Activated T-cell treated with anti-CD3 and anti-CD28 coated beads, Interleukin-2, amount 50 U/mL, for 72 hours (primary cell): ENCODE measurements at regions not wholly inside any gene's neighbourhood (a gene's known extent, or its start where the extent isn't known, plus 50 kb on each side); places are given as distances from the start of the nearest gene placed in this dataset.

ENCODE experiments used
- ATAC-seq, 2 donors: fragments of 150-1000 bp; cut with Tn5 transposase; replicated peaks in 1 of 2; 2 replicates each; pipeline ENCODE4 v1.10.0; 2021; ENCODE audit warnings: moderate library complexity in 2 of 2, mild to moderate bottlenecking in 1 of 2
- DNase-seq, 2 donors: peaks; one replicate each; pipeline ENCODE4 v3.0.0; 2021 to 2022; ENCODE audit warnings: mixed read lengths in 1 of 2
- H3K27ac Mint-ChIP-seq: one replicate; pipeline ENCODE4 v1.8.0; 2022; ENCODE audit warnings: mild to moderate bottlenecking, moderate library complexity, mixed read lengths
- H3K27me3 Mint-ChIP-seq: one replicate; pipeline ENCODE4 v1.8.0; 2022; ENCODE audit warnings: low read depth, mixed read lengths
- H3K36me3 Mint-ChIP-seq, 2 donors: one replicate each; pipeline ENCODE4 v1.8.0; 2022; ENCODE audit warnings: mixed read lengths in 2 of 2, mild to moderate bottlenecking in 1 of 2; ENCODE audit not compliant: insufficient read depth in 2 of 2
- H3K4me1 Mint-ChIP-seq: one replicate; pipeline ENCODE4 v1.8.0; 2022; ENCODE audit warnings: low read depth, mixed read lengths
- H3K4me3 Mint-ChIP-seq, 2 donors: one replicate each; pipeline ENCODE4 v1.8.0; 2022; ENCODE audit warnings: mild to moderate bottlenecking in 2 of 2, mixed read lengths in 2 of 2, moderate library complexity in 2 of 2
- H3K9me3 Mint-ChIP-seq, 2 donors: one replicate each; pipeline ENCODE4 v1.8.0; 2022; ENCODE audit warnings: mixed read lengths in 2 of 2

- no peak overlapping the region for H3K4me3 Mint-ChIP-seq
- no peak for DNase-seq
- no peaks in the 10 kb centered on the region for H3K4me1 Mint-ChIP-seq
- peaks cover under 1 to 3% of the 10 kb centered on the region in 2 donors for H3K36me3 Mint-ChIP-seq
- H3K27me3 Mint-ChIP-seq = no peaks in the 10 kb centered on the region
- no peak for ATAC-seq
- H3K9me3 Mint-ChIP-seq = peaks cover 3 to 7% of the 10 kb centered on the region in 2 donors
- no peak overlapping the region for H3K27ac Mint-ChIP-seq
Observed at GRCh38 chr5:87827539-87827938, 414.8 kb upstream of the CCNH start.

- no peak overlapping the region for H3K4me3 Mint-ChIP-seq
- DNase-seq (no peak), ATAC-seq (no peak)
- peaks cover 0 to 1% of the 10 kb centered on the region in 2 donors for H3K9me3 Mint-ChIP-seq
- no peaks in the 10 kb centered on the region for H3K27me3 Mint-ChIP-seq
- H3K36me3 Mint-ChIP-seq = peaks cover 0 to 2% of the 10 kb centered on the region in 2 donors
- H3K27ac Mint-ChIP-seq = no peak overlapping the region
- H3K4me1 Mint-ChIP-seq = no peaks in the 10 kb centered on the region
Observed at GRCh38 chr5:87826507-87826906, 413.8 kb upstream of the CCNH start.

DNA sequence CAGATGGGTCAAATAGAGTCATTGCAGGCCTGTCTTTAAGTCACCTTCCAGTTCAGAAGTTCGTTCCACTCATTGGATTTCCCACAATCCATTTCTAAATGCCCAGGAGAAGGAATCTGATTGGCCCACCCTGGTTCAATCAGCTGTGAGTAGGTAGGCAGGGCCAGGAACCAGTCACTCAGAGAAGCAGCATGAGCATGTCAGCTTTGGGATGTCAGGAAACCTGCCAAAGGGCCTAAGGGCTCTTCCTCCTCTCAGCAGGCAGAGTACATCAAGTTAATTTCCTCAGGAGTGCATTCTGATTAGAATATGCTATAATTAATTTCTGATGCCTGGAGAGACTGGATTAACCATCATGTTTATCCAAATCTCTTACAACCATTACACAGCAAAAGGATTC is 412.9 kb upstream of the CCNH start:
- no peak for DNase-seq
- Mint-ChIP-seq H3K27ac (no peak overlapping the region), H3K4me3 (no peak overlapping the region), H3K9me3 (peaks cover 0 to 1% of the 10 kb centered on the region in 2 donors), H3K36me3 (peaks cover 0 to 2% of the 10 kb centered on the region in 2 donors), H3K27me3 (no peaks in the 10 kb centered on the region), H3K4me1 (no peaks in the 10 kb centered on the region)
- ATAC-seq = no peak

DNA sequence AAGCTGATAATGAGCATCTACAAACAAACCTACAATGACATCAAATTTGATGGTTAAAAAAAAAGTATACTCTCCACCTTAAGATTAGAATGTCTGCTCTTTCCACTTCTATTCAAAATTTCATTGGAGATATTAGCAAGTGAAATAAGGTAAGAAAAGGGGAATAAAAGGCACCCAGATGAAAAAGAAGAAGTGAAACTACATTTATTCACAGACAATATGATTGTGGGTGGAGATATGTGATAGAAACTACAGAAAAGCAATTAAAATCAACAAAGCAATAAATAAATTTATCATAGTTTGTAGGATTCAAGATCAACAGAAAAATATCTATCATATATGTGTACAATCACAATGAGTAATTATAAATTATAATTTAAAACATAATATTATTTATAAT is 395.1 kb upstream of the CCNH start:
- DNase-seq (no peak), ATAC-seq (no peak)
- no peaks in the 10 kb centered on the region for H3K36me3 Mint-ChIP-seq
- no peaks in the 10 kb centered on the region for H3K27me3 Mint-ChIP-seq
- H3K4me3 Mint-ChIP-seq = no peak overlapping the region
- H3K4me1 Mint-ChIP-seq = no peaks in the 10 kb centered on the region
- peaks cover 0 to 2% of the 10 kb centered on the region in 2 donors for H3K9me3 Mint-ChIP-seq
- no peak overlapping the region for H3K27ac Mint-ChIP-seq

- H3K4me3 Mint-ChIP-seq = no peak overlapping the region
- DNase-seq = no peak
- no peaks in the 10 kb centered on the region for H3K4me1 Mint-ChIP-seq
- no peaks in the 10 kb centered on the region for H3K27me3 Mint-ChIP-seq
- H3K27ac Mint-ChIP-seq = no peak overlapping the region
- no peaks in the 10 kb centered on the region for H3K36me3 Mint-ChIP-seq
- ATAC-seq = no peak
- H3K9me3 Mint-ChIP-seq = peaks cover 0 to 2% of the 10 kb centered on the region in 2 donors
Observed at GRCh38 chr5:87803352-87803751, 390.6 kb upstream of the CCNH start.

DNA sequence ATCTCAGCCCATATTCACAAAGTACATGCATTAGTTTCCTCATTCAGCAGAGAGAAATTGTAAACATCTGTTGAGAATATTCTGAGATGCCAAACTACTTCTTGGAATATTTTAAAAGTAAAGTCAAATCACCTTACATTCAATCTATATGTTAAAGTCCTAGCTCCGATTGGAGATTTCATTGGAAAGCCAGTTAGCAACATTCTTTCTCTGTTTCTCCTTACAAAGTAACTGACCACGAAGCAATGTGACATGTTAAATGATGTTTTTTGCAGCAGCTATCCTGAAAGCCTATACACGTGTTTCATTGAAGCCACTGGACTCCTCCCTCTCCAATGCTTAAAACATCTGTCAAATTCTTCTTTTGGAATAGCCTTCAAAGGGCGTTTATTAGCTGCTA is 379.1 kb upstream of the CCNH start:
- no peaks in the 10 kb centered on the region for H3K4me1 Mint-ChIP-seq
- H3K9me3 Mint-ChIP-seq = no peaks in the 10 kb centered on the region
- H3K4me3 Mint-ChIP-seq = no peak overlapping the region
- peaks cover 13% of the 10 kb centered on the region for H3K27me3 Mint-ChIP-seq
- no peak overlapping the region for H3K27ac Mint-ChIP-seq
- H3K36me3 Mint-ChIP-seq = no peaks in the 10 kb centered on the region
- ATAC-seq = no peak
- DNase-seq = no peak

GRCh38 chr5:87788416-87788815 is 375.7 kb upstream of the CCNH start:
- Mint-ChIP-seq H3K4me1 (no peaks in the 10 kb centered on the region), H3K36me3 (no peaks in the 10 kb centered on the region), H3K27ac (no peak overlapping the region), H3K27me3 (peaks cover 23% of the 10 kb centered on the region), H3K9me3 (no peaks in the 10 kb centered on the region), H3K4me3 (no peak overlapping the region)
- DNase-seq = no peak
- no peak for ATAC-seq

- Mint-ChIP-seq H3K4me3 (no peak overlapping the region), H3K4me1 (no peaks in the 10 kb centered on the region), H3K9me3 (no peaks in the 10 kb centered on the region), H3K36me3 (no peaks in the 10 kb centered on the region), H3K27ac (no peak overlapping the region), H3K27me3 (peaks cover 27% of the 10 kb centered on the region)
- ATAC-seq = no peak
- DNase-seq = no peak
Observed at GRCh38 chr5:87787625-87788256, 375.0 kb upstream of the CCNH start.

DNA sequence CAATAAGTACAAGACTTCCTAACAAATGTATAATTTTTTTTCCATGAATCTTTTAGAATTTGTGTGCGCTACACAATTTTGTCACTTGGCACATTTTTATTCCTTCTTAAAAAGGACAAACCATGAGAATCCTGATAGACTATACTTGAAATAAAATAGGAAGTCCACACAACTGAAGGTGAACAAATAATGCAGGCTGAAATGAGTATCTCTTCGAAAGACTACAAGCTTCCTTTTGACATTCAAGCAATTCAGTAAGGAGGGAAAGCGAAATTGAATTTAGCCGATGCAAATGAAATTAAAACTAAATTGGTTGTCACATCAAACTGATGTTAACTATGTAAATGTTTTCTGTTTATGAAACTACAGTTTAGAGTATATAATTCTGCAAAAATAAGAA is 374.4 kb upstream of the CCNH start:
- ATAC-seq = no peak
- H3K4me1 Mint-ChIP-seq = no peaks in the 10 kb centered on the region
- no peaks in the 10 kb centered on the region for H3K9me3 Mint-ChIP-seq
- H3K27ac Mint-ChIP-seq = no peak overlapping the region
- peaks cover 29% of the 10 kb centered on the region for H3K27me3 Mint-ChIP-seq
- no peaks in the 10 kb centered on the region for H3K36me3 Mint-ChIP-seq
- no peak for DNase-seq
- no peak overlapping the region for H3K4me3 Mint-ChIP-seq

DNA sequence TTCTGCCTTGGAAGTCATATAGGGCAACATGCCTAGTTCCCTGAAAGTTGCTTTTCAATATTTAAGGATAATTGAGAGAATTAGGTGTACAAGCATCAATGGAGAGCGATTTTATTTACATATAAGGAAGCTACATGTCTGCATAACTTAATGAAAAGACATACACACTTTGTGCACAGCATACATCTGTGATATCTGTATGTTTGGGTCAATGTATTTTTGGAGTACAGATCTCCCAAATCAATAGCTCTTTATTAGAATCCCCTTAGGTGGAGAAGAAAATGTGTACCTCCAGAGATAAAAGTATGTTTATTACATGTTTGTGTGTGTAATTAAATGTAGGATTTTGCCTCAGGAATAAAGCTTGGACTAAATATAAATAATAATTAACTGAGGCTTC is 373.7 kb upstream of the CCNH start:
- no peak for ATAC-seq
- Mint-ChIP-seq H3K36me3 (no peaks in the 10 kb centered on the region), H3K4me3 (no peak overlapping the region), H3K27me3 (peaks cover 35% of the 10 kb centered on the region), H3K27ac (no peak overlapping the region), H3K4me1 (no peaks in the 10 kb centered on the region), H3K9me3 (no peaks in the 10 kb centered on the region)
- no peak for DNase-seq

DNA sequence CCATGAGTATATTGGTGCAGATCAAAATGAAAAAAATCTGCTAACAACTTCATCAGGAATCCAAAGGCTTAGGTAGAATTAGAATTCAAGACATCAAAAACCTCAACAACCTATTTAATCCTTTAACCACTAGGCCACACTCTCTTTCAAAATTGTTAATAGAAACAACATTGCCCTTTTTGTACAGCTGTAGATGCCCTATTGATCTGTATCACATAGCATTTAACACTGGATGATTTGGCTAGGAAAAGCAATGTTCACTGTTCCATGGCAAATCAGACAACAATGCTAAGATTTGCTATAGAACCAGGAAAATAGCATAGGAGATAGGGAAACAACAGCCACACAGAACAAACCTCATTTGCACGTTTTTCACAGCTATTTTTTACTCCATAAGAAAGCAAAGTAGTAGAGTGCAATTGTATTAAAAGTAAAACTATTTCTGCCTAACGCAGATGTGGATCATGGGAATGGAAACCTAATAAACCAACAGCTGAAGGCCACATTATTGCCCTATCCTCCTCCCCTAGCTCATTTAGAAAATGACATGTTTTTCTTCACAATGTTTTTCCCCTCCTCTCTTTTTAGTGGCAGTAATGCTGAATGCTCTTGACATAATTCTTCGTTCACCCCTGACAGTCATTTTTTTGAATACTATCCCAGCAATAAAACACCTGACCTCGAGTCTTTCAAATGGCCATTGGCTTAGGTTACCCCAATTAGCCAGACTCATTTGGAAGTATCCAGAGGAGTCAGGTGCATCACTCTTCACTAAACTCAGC is 373.0 kb upstream of the CCNH start:
- DNase-seq (no peak), ATAC-seq (no peak)
- H3K4me1 Mint-ChIP-seq = no peaks in the 10 kb centered on the region
- peaks cover 38% of the 10 kb centered on the region for H3K27me3 Mint-ChIP-seq
- no peak overlapping the region for H3K27ac Mint-ChIP-seq
- H3K36me3 Mint-ChIP-seq = no peaks in the 10 kb centered on the region
- no peaks in the 10 kb centered on the region for H3K9me3 Mint-ChIP-seq
- no peak overlapping the region for H3K4me3 Mint-ChIP-seq

DNA sequence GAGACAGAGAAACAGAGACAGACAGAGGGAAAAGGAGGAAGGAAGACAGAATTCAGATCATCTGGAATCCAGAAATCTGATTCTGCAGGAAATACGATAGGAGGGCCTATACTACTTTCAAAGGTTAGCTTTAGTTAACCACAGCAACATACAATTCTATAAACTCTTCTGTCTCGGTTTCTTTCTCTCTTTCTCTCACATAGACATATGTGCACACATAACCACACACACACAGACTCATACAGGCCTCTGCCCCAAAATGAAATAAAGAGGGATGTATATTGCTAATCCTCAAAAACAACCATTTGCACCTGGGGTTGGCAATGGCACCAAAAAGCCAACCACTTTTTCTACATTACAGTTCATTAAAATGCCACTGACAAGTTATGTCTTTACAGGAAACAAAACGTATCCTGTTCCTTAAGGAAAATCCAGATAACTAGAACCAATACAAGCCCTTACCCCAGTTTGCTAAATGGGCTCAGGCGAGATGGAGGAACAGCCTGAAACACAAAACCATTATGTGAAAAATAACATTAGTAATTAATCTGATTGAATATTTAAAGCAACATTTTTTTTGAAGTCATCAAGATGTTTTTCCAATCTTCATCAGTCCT is 372.3 kb upstream of the CCNH start:
- Mint-ChIP-seq H3K4me1 (no peaks in the 10 kb centered on the region), H3K27ac (no peak overlapping the region), H3K27me3 (peaks cover 43% of the 10 kb centered on the region), H3K4me3 (no peak overlapping the region), H3K36me3 (no peaks in the 10 kb centered on the region), H3K9me3 (no peaks in the 10 kb centered on the region)
- ATAC-seq (no peak), DNase-seq (no peak)

DNA sequence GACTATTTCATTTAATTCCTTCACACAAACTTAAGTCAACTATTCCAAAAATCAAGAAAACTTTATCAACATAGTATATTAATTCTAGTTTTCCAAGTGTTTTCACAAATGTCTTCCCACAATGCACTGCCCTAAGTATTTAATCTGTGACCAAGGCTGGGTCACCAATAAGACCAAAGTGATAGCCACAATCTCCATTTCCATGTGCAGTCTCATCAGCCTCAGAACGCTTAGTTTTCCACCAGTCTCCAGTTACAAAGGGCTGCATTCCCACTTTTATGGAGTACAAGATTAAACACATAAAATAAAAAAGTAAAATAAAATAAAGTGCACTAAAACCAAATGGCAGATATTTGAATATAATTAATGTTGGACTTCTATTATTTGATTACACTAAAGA is 371.6 kb upstream of the CCNH start:
- ATAC-seq = no peak
- Mint-ChIP-seq H3K27me3 (peaks cover 43% of the 10 kb centered on the region), H3K36me3 (no peaks in the 10 kb centered on the region), H3K4me3 (no peak overlapping the region), H3K4me1 (no peaks in the 10 kb centered on the region), H3K27ac (no peak overlapping the region), H3K9me3 (no peaks in the 10 kb centered on the region)
- no peak for DNase-seq
